ENCODE measurements at regions not wholly inside any gene's neighbourhood (a gene's known extent, or its start where the extent isn't known, plus 50 kb on each side); places are given as distances from the start of the nearest gene placed in this dataset.

- no peak for TF ChIP-seq CTCF (IDR thresholded peaks at IDR 0.05)
- TF ChIP-seq POLR2A (IDR thresholded peaks at IDR 0.05), result no peak
Observed at GRCh38 chr12:127336416-127336815, 930.6 kb upstream of the TMEM132C start.
